NCI-H2029 (cell line): ENCODE measurements at regions not wholly inside any gene's neighbourhood (a gene's known extent, or its start where the extent isn't known, plus 50 kb on each side); places are given as distances from the start of the nearest gene placed in this dataset.
"Not testable (repeated sequence)": the region's sequence is repeated elsewhere in the genome, so short reads cannot be mapped to it uniquely, and the experiment has no call there.

Experiments
- DNase-seq: peaks from one replicate; lab custom pipeline; 2025; lab: John Stamatoyannopoulos, UW

DNA sequence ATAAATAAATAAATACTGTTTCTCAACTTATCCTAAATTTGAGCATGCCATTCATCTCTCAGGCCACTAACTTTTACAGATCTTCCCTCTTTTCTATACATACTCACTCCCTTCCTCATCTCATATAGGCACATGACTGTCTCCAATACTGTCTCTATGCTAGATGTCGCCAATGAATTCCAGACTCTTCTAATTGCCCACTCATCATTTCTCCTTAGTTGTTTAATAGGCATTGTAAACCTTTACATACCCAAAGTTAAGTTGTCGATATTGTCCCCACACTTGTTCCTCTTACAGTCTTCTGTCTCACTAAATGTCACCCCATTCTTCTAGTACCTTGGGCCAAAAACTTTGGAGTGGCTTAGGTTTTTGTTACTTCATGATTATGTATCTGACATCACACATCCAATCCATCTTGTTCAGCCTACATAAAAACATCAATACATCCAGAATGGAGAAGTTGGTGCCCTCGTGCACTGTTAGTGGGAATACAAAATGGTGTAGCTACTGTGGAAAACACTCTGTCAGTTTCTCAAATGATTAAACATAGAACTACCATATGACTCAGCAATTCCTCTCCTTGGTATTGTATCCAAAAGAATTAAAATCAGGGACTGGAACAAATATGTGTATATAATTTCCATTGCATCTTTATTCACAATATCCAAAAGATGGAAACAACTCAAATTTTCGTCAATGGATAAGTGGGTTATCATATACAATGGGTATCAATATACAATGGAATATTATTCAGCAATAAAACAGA, 935.1 kb downstream of the SLC4A3 start:
- no peak for DNase-seq

DNA sequence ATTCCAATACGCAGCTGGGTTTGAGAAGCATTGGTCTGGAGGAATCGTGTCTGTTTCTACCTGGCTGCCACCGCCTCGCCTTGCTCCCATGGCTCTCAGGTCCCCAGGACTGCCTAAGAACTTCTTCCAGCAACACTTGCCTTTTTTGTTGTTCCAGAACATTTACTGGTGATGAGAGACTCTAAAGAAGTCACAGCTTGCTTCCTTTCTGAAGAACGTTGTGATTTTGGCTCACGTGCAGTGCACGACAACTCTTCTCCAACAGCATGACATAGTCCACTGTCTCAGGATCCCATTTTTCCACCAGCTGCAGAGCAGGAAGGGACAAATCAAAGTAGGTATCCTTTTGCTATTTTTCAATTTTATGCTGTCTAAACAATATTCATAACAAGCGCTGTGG, 940.9 kb downstream of the SLC4A3 start:
- DNase-seq, result no peak

DNA sequence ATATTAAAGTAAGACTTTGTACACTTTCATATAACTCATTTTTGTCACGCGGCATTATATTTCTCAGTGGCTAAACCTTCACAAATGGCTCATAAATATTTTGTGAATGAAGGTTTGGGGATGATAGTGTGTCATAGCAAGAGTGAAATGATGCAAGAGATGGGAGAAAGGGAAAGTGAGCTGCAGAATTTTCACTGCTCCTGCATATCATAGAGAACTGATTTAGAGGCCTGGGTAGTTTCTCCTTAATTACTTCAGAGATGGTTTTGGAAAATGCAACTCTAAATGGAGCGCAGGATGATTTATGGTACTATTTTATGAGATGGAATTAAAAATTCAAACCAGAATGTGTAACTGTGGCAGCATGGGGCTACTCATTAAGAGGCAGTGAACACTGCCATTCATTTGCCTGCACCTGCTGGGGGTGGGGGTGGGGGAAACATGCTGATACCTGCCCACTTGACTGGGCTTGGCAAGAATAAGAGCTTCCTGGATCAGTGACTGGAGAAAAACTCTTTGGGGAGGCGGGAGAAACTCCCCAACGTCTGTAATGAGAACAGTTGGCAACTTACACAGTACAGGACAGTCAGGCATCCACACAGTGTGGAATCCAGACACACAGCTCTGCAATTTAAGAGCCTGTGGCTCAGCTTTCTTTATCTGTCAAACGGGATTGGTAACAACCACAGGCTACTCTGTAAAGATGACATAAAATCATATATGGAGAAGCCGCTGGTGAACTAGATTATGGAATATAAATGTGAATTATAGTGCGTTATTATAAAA, 941.9 kb downstream of the SLC4A3 start:
- DNase-seq, result peak; percentile 41

DNA sequence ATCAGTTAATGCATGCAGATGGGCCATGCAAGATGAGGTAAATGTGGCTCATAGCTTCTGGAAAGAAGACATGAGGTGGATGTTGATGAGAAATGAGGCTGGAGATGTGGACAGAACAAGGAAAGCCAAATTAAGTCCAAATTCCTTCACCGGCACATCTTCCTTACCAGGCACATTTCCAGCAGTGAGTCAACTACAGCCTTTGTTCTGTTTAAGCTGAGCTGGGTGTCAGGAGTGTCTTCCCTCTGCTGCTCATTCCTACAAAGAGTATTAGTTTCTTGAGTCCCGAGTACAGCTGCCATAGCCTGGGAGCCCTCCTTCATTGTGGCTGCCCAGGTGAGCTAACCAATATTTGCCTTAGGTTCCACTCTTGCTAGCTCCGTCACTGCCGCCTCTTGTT, 945.0 kb downstream of the SLC4A3 start:
- no peak for DNase-seq

DNA sequence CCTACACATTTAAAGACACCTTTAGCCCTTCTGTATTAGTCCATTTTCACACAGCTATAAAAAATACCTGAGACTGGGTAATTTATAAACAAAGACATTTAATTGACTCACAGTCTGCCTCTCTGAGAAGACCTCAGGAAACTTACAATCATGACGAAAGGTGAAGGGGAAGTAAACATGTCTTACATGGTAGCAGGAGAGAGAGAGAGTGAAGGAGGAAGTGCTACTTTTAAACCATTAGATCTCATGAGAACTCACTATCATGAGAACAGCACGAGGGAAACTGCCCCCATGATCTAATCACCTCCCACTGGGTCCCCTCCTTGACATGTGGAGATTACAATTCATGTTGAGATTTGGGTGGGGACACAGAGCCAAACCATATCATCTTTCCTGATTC, 946.6 kb downstream of the SLC4A3 start:
- no peak for DNase-seq

DNA sequence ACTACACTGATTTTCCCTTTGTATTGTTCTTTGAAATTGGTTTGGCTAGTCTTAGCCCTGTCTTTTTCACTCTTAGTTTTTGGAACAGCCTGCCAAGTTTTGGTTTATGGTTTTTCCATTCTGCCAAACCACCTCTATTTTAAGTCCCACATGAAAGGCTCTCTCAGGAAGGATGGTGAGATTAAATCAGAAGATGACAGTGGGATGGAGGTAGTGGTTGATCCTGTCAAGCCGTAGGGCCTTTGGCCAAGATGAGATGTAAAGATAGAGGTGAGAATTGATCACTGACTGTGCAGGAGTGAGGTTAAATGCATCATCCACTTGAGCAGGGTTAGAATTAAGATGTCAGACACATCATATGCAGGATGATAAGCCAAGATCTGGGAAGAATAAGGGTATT, 948.5 kb downstream of the SLC4A3 start:
- DNase-seq, result no peak

DNA sequence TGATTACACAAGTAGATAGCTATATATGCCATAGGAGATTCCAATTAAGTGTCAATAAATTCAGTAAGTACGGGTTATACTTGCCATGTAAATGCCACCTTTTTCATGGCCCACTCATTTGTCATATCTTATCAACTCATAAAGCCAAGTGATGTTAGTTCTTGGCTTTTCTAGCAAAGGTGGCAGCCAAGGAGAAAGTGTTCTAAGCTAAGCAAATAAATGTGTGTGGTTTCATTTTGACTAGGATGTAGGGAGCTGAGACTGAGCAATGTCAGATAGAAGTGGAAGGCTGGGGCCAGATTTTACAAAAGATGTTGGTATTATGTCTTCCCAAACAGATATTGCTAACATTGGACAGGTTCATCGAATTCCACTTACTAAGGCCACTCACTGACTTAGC, 952.0 kb downstream of the SLC4A3 start:
- DNase-seq, result no peak

DNA sequence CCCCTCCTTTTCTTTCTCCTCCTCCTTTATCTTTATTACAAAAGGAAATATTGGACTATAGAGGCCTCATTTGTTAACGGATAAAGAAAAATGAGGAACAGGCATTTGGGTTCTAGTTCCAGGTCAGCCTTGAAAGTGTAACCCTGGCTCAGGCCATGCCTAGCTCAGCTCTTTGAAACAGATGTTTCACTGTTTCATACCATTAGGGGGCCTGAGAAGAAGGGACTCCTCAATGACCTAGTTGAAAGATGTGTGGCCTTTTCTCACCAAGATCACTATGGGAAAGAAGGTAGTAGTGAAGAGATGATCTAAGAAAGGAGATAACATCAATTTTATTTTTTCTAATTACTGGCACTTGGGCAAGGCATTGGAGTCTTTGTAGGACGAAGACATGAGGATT, 952.7 kb downstream of the SLC4A3 start:
- DNase-seq, result no peak

DNA sequence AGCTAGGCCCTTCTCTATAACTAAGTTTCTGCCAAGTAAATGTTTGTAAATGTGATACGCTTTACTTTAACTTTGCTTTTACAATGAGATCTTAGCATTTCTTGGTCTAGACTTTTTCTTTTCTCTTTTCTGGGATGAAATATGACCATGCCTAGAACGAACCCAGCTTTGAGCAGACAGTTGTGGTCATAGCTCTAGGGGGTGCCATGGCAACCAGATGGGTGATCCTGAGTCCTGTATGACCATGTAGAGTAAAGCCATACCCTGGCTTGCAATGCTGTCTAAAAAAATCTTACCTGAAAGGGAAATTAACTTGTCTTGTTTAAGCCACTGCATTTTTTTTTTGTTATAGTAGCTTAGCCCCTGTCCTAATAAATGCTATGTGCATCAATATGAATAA, 956.3 kb downstream of the SLC4A3 start:
- DNase-seq, result no peak

DNA sequence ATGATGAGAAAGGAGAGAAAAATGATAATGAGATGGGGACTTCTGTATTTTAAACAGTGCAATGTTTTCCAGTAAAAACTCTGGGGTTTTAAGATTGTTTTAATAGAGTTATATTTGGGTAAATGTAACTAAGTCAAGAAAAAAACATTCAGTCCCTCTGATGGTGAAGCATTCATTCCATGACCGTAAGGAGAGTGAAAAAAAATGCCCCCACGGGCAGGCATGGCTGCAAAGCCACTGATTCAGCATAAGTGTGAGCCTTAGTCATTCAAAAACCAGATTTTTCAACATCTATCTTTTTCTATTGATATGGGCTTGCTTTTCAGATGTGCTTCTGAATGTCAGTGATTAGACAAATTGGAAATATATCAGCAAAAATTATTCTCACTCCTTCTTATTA, 957.8 kb downstream of the SLC4A3 start:
- no peak for DNase-seq

DNA sequence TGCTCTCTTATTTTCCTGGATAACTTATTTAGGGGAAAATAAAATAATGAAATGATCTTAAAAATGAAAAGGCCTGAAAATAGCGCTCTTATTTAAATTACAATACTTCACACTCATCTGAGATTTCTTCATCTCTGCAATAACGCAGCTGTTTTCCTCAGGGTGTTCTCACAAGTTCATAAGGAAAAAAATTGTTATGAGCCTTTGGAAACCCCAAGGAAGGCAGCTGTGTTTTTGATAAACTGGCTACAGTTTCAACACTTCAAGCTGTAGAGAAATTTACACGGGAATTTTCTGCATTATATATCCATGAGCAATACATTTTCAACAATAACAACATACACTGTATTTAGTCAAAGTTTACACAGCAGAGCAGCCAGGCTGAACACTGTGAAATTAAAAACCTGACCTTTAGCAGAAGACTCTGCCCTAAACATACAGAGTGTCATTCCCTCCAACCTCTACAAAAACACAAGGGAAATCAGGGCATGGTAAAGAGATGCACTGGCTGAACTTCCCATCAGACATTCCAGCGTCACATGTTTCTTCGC, 959.6 kb downstream of the SLC4A3 start:
- no peak for DNase-seq

DNA sequence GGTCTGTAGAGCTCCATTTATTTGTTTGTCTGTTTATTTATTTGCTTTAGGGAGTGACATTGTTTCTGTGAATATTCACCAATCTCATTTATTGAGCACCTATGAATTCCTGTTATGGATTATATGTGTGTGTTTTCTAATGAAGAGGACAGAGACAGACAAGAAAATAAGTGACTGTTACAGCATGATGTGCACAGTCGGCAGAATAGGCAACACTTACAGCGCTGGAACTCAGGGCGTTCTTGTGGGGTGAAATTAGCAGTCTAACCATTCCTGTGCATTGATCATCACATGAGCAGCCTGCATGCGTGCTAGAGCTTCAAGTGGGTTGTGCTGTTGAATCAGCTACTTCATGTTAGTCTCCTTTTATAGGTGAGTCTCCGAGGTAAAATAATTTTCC, 960.7 kb downstream of the SLC4A3 start:
- DNase-seq, result no peak

DNA sequence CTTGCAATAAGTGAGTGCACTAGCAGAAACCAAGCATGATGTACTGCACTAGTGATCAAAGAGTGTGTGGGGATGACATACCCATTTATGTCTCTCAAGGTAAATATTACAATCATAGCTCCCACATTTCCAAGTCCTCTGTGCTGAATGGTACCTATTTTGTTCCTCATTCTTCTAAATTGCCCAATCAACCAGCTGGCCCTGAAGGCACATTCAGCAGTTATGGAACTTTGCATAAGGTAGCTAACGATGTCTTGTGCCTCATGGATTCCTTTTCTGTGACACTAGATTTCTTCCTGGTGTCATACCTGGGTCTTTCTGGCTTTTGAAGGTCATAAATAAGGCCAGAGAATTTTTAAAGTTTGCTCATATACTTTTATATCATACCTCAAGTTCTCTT, 963.0 kb downstream of the SLC4A3 start:
- no peak for DNase-seq

DNA sequence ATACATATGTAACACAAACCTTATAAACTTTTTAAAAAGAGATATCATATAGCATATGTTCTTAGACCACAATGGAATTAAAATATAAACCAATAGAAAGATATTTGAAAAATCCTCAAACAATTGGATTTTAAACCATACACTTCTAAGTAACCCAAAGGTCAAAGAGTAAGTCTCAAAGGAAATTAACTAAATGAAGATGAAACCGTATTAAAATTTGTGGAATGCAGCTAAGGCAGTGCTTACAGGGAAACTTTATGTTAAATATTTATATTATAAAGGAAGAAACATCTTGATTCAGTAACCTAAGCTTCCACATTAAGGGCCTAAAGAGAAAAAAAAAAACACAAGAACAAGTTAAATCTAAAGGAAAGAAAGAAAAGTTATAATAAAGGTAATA, 966.1 kb downstream of the SLC4A3 start:
- no peak for DNase-seq

DNA sequence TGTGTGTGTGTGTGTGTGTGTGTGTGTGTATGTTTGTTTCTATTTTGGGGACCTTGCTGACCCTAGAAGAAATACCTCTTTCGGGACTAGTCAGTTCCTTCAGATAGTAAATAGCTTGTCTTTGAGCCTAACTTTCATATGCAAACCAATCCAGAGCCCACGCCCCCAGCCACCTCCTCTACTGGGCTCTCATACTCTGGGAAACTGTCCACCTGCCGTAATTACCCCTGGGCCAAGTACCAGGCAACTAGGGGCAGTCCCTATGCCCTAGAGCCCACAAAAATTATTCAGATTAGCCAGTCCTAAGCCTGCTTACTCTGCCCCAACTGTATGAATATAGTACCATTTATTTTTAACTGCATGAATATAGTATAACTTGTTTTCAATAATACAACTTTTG, 970.4 kb downstream of the EPHA4 start:
- DNase-seq, result no peak

DNA sequence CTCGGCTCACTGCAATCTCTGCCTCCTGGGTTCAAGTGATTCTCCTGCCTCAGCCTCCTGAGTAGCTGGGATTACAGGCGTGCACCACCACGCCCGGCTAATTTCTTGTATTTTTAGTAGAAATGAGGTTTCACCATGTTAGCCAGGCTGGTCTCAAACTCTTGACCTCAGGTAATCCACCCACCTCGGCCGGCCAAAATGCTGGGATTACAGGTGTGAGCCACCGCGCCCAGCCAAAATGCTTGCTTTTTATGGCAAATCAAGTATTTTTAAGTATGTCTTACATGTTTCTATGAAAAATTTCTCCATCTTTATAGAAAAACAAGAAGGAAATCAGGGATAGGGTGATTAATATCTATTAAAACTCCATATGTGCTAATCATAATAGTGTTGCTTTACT, 959.1 kb downstream of the EPHA4 start:
- DNase-seq, result not testable (repeated sequence)

DNA sequence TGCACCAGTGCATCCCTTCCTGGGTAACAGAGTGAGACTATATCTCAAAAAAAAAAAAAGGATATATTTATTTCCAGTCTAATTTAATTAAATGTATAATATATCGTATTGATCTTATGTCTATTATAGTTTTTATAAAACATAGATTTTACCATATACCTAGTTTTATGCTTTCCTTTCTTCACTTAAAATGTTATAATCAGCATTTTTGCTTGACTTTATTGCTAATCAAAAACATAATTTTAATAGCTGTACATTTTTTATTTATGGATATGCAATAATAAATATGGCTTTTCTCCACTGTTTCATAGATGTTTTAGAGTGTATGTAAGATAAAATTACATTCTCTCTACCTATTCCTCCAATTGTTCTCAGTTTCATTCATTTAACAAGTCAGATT, 958.0 kb downstream of the EPHA4 start:
- no peak for DNase-seq

DNA sequence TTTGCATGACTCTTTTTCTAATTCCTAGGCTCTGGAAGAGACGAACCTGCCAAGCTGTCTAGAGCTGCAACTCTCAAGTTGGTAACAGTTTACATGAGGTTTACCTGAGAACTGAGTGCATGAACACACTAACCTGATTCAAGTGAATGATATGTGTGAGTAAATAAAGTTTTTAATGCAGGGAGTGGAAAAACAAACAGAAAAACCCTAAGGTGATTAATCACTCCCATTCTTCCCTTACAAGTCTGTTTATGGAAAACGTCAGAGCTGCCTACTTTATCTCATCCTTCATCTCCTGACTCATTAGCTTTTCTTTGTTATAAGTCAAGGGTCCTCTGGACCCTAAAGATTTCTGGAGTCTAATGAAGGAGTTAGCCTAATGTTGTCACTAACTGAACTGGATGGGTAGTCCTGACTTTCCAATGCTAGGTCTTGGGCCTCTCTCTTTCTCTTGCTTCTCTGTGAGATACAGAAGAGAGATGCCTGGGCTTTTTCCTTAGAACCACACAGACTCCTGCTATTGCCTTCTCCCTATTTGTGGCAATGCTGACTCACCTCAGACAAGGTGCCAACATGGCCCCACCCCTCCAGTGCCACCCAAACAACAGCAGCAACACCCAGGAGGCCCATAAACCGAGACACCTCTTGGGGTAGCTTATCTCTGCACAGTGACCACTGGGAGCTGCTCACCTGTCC, 952.4 kb downstream of the EPHA4 start:
- DNase-seq, result no peak

DNA sequence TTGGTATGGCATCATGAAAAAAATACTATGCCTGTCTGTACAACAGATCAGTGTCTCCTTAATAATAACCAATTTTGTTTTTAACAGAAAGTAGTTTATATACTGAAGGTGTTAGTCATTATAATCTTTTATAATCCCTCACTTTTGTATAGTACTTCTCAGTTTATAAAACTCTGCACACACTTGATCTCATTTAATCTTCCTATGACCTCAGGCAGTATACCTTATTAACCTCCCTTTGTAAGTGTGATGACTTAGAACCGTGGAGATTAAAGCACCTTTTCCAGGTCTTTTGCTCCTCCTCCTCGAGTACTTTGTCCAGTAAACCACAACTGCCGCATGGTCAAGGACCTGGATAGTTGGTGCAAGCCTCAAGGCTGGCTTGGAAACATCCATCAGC, 945.5 kb downstream of the EPHA4 start:
- DNase-seq, result no peak

DNA sequence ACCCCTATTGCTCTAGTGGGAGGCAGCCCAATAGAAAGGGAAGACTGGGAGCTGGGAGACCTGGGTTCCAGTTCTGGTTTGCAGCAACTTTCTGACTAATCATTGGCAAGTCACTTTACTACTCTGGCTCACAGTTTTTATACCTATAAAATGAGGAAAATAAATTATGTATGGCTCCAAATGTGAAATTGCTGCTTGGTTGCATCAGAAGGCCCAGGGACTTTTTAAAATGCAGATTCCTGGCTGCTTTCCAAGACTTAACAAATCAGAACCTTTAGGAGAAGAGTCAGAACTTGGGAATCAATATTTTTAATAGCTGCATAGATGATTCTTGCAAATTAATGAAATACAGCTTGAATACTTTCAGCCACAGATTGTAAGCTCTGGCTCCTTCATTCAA, 943.9 kb downstream of the EPHA4 start:
- DNase-seq, result no peak

DNA sequence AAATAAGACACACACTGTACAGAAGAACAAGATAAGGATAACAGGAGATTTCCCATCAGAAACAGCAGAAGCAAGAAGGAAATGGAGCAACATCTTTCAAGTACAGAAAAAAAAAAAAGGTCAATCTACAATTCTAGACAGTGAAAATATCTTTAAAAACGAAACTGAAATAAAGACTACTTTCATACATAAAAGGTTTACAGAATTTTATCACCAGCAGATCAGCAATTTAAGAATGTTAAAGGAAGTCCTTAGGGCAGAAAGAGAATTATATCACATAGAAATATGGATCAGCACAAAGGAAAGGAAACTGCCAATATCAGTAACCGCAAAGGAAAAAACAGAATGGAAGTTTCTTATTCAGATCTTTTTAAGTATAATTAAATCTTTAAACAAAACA, 931.0 kb downstream of the EPHA4 start:
- no peak for DNase-seq

DNA sequence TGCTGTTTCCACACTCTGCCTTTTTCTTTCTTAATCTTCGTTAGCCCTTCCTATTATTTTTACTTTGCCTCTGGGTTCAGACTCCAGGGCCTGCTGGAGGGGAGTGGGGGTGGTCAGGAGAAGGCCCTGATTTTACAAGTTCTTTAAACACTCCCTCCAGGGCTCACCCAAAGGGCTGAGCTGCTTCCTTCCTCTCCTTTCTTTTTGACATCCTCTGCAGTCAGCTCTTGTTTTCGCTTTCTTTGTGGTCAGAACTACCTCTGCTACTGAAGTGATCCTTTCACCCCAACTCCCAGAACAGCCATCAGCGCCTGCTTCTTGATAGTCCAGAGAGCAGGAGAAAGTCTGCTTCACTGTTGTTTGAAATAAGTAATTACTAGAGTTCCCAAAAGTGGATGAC, 925.7 kb downstream of the EPHA4 start:
- DNase-seq, result no peak

DNA sequence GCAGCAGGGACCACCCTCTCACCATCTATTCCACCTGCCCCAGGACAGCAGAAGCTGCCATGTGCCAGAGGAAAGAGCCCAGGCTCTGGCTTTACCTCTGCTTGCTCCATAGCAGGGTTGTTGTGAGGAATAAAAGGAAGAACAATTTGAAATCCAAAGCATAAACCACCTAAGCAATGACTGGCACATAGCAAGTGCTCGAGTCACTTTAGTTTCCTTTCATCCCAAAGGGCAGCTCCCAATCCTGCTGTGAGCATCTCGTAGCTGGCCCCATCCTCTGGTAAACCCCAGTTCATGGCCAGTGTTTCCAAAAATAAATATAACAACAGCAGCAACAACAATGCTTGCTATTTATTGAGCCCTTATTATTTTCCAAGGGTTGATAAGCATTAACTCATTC, 923.5 kb downstream of the EPHA4 start:
- DNase-seq, result no peak
